COLO829 (cell line): ENCODE measurements at regions not wholly inside any gene's neighbourhood (a gene's known extent, or its start where the extent isn't known, plus 50 kb on each side); places are given as distances from the start of the nearest gene placed in this dataset.
"Not testable (repeated sequence)": the region's sequence is repeated elsewhere in the genome, so short reads cannot be mapped to it uniquely, and the experiment has no call there.

Source experiments
- DNase-seq: peaks from one replicate; pipeline ENCODE4 v3.0.0; 2012; ENCODE audit warnings: low spot score

DNA sequence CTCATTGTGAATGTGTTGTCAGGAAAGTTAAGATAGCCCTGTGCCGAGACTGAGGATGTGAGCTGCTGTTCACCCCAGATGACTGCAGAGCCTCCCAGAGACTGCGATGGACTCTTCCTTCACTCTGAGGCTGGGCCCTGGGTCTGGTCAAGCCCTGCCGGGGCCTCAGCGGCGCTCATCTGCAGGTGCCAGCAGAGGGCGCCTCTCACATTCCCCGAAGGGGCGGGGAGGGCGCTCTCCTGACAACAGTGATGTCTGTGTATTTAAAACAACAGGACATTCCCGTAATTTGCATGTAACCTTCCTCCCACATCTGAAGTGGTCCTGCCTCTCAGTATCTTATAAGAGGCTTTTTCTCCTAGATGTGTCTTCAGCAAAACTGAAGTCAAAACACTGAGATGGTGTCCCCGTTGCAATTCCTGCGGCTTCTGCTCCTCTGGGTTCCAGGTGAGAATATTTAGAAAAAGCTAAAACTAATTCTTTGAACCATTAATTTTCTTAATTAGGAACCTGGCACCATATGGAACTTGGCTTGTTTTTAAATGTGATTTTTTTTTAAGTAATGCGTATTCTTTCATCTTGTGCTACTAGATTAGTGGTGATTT lies 1377.9 kb downstream of the RPIA start:
- peak; percentile 53 for DNase-seq

- DNase-seq = no peak
Measured at GRCh38 chr2:90076311-90076710, 1384.8 kb downstream of the RPIA start.

DNA sequence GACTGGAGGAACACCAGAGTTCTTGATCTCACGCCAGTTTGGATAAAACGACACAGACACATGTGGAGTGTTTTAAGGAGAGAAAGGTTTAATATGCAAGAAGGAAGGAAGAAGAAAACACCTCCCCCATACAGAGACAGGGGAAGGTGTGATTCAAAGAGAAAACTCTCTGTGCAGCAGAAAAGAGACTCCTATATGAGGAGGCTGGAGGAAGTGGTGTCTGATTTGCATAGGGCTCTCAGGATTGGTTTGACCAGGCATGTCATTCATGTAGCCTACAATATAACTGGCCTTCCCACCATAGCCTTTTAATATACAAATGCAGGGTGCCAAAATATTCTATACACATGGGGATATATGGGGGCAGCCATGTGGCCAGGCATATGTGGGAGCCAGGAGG lies 1386.5 kb downstream of the RPIA start:
- no peak for DNase-seq

GRCh38 chr2:90079374-90079773 lies 1387.9 kb downstream of the RPIA start:
- no peak for DNase-seq

DNA sequence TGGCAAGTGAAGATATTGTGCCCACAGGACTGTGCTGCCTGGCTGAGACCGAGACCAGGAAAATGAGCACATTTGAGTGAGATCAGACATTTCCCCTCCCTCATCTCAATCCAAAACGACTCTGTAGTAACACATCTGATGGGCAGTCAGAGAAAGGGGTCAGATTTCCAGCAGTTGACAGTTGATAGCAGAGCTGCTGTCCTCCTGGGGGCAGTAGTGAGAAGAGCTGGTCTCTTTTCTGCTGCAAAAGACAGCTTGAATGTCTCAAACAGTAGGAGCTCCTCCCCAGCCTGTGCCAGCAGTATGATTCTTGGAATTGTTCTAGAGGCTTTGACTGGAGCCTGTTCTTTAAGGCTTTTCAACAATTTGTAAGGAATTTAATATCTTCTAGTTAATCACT lies 1396.3 kb downstream of the RPIA start:
- DNase-seq = not testable (repeated sequence)

DNA sequence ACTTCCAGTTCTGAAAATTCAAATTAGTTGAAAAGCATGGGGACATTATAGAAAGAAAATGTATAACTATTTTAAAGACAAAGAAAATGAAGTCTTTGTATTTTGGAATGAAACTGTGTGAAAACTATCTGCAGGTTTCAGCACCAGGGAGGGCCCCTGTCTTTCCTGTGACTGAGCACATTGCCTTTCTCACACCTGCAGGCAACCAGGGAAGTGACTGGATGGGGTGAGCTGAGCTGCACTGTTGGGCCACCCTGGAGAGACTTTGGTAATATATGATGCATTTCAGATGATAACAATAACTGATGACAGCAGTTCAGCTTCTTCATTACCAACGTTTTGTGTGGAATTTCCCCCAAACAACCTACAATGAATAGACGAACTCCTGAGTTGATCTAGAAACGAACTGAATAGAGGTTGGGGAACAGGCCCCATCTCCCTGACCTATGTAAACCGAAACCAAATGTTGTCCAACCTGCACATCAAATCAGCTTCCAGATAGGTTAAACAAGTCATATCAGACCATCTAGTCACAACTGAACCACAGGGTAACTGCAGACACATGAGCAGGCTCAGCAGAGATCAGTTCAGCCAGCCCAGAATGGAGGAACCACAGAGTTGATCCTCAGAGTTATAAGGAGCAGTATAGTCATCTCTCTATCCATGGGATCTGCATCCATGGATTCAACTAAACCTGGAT lies 1402.2 kb downstream of the RPIA start:
- DNase-seq = not testable (repeated sequence)

DNA sequence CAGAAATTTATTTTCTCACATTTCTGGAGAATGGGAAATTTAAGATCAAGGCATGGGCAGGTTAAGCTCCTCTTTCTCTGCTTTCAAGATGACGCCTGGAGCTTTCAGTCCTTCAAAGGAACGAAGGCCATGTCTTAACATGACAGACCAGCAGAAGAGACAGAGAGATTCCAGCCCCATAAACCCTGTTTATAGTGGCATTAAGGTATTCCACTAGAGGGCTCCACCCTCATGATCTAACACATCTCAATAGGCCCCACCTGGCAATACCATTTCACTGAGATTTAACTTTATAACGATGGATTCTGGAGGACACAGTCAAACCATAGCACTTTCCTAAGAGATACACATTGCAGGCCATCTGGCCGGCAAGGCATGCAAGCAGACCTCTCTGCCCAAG lies 1406.1 kb downstream of the RPIA start:
- not testable (repeated sequence) for DNase-seq

GRCh38 chr2:90105142-90105541 lies 1413.7 kb downstream of the RPIA start:
- not testable (repeated sequence) for DNase-seq

- DNase-seq = not testable (repeated sequence)
Measured at GRCh38 chr2:90123409-90123808, 1431.9 kb downstream of the RPIA start.

DNA sequence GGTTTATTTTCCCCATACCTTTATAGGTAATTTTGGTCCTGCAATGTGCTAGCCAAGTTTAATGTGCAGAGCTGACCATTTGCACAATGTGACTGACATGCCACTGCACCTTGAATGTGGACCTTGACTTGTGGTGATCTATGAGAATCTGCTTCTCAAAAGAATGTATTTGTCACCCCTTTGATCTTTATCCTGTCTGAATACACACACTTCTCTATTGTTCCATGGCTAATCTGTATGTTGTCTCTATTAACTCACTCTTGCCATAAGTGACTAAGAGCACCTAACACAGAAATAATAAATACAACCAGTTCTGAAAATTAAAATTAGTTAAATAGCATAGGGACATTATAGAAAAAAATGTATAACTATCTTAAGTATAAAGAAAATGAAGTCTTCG lies 1447.6 kb downstream of the RPIA start:
- not testable (repeated sequence) for DNase-seq

- DNase-seq = not testable (repeated sequence)
Measured at GRCh38 chr2:90141558-90141957, 1450.1 kb downstream of the RPIA start.

GRCh38 chr2:90151805-90152204 lies 1460.3 kb downstream of the RPIA start:
- not testable (repeated sequence) for DNase-seq

- not testable (repeated sequence) for DNase-seq
Measured at GRCh38 chr2:90170978-90171377, 1479.5 kb downstream of the RPIA start.

GRCh38 chr2:90173081-90173480 lies 1481.6 kb downstream of the RPIA start:
- DNase-seq = not testable (repeated sequence)

DNA sequence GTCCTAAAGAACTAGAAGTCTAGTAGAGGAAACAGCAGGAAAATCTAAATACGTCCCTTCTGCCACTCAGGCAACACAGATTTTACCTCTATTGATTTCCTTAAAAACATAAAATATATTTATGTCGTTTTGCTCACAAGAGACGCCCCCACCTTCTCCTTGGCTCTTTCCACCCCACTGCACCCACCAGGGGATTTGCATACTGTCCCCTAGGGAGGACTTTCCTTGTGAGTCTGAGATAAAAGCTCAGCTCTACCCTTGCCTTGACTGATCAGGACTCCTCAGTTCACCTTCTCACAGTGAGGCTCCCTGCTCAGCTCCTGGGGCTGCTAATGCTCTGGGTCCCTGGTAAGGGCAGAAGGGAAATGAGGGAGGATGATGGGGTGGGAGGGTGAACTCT lies 1488.1 kb downstream of the RPIA start:
- not testable (repeated sequence) for DNase-seq

GRCh38 chr2:90207454-90208058 lies 1516.1 kb downstream of the RPIA start:
- DNase-seq = peak; percentile 24

GRCh38 chr2:90209009-90209408 lies 1517.5 kb downstream of the RPIA start:
- no peak for DNase-seq

DNA sequence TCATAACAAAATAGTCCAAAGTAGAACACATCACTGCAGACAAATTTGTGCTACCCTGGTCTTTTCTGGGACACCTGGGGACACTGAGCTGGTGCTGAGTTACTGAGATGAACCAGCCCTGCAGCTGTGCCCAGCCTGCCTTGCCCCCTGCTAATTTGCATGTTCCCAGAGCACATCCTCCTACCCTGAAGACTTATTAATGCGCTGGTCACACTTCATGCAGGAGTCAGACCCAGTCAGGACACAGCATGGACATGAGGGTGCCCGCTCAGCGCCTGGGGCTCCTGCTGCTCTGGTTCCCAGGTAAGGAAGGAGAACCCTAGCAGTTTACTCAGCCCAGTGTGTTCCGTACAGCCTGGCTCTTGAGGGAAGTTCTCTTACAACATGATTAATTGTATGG lies 1518.3 kb downstream of the RPIA start:
- DNase-seq = no peak

GRCh38 chr2:90215880-90216279 lies 1524.4 kb downstream of the RPIA start:
- DNase-seq = not testable (repeated sequence)

DNA sequence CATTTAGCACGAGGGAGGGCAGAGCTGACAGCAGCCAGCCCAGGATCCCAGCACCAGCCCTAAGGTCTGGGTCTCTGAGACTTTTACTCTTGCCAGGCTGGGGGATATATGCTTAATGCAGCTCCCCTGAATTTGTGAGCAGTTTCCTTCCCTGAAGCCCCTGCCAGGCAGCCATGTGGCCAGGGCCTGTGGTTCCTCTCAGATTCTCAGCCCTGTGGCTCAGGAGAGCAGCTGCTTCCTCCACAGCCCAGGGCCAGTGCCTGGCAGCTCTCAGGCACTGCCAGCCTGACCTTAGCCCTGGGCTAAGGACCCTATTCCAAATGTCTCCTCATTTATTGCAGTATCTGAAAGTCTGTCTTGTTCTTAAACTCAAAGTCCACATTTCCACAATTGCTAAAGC lies 1525.3 kb downstream of the RPIA start:
- not testable (repeated sequence) for DNase-seq

DNA sequence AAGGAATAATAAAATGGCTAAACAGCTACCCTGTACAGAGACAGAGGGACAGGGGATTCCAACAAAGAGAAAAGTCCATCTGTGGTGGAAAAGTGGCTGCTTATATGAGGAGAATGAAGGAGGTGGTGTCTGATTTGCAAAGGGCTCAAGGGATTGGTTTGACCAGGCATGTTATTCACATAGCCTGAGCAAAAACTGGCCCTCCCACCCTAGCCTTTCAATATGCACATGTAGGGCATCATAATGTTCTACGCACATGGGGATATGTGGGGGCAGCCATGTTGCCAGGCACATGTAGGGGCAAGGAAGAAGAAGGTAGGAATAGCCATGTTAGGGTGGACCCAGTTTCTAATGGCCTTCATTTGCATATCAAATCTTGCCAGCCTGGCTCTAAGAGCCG lies 1527.1 kb downstream of the RPIA start:
- DNase-seq = not testable (repeated sequence)

DNA sequence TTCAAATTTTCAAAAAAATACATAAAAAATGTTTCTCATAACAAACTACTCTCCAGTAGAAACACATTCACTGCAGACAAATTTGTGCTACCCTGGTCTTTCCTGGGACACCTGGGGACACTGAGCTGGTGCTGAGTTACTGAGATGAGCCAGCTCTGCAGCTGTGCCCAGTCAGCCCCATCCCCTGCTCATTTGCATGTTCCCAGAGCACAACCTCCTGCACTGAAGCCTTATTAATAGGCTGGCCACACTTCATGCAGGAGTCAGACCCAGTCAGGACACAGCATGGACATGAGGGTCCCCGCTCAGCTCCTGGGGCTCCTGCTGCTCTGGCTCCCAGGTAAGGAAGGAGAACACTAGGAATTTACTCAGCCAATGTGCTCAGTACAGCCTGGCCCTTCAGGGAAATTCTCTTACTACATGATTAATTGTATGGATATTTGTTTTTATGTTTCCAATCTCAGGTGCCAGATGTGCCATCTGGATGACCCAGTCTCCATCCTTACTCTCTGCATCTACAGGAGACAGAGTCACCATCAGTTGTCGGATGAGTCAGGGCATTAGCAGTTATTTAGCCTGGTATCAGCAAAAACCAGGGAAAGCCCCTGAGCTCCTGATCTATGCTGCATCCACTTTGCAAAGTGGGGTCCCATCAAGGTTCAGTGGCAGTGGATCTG lies 1529.3 kb downstream of the RPIA start:
- not testable (repeated sequence) for DNase-seq

DNA sequence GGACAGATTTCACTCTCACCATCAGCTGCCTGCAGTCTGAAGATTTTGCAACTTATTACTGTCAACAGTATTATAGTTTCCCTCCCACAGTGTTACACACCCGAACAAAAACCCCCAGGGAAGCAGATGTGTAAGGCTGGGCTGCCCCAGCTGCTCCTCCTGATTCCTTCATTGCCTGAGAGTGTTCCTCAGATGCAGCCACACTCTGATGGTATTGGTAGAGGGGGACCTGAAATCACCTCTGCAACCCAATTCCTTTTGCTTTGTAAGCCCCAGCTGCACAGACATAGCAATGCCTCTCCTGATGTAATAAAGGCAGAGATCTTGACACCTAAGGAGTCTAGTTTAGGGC lies 1529.8 kb downstream of the RPIA start:
- no peak for DNase-seq
